ENCODE measurements at regions not wholly inside any gene's neighbourhood (a gene's known extent, or its start where the extent isn't known, plus 50 kb on each side); places are given as distances from the start of the nearest gene placed in this dataset.

DNA sequence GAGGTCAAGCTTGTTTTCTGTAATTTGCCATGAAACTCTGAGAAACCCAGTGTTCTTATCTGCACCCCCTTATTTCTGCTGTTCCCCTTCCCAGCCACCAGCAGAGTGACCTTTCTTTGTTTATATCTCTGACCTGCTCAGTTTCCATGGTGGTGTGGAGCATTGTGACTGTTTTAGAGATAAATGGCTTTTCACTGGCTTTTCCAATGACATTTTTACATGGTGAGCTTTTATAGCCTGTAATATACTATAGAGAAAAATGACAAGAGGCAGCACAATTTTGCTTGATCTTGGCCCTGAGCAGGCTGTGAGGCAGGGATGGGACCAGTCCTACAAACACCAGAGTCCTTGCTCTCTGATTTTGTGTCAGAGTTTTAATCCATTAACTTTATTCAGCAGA is 233.9 kb downstream of the FAT3 start:
- TF ChIP-seq EZH2 (IDR thresholded peaks at IDR 0.05; ENCODE audit: low read length): no peak
- TF ChIP-seq, protein P1, sequence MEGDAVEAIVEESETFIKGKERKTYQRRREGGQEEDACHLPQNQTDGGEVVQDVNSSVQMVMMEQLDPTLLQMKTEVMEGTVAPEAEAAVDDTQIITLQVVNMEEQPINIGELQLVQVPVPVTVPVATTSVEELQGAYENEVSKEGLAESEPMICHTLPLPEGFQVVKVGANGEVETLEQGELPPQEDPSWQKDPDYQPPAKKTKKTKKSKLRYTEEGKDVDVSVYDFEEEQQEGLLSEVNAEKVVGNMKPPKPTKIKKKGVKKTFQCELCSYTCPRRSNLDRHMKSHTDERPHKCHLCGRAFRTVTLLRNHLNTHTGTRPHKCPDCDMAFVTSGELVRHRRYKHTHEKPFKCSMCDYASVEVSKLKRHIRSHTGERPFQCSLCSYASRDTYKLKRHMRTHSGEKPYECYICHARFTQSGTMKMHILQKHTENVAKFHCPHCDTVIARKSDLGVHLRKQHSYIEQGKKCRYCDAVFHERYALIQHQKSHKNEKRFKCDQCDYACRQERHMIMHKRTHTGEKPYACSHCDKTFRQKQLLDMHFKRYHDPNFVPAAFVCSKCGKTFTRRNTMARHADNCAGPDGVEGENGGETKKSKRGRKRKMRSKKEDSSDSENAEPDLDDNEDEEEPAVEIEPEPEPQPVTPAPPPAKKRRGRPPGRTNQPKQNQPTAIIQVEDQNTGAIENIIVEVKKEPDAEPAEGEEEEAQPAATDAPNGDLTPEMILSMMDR (optimal IDR thresholded peaks at IDR 0.05 in 1 of 3, IDR thresholded peaks at IDR 0.05 in 1 of 3, conservative IDR thresholded peaks at IDR 0.05 in 1 of 3; ENCODE audit: extremely low read depth in 1 of 3, insufficient read depth in 2 of 3, low read length in 3 of 3): no peak
- no peaks in the 10 kb centered on the region for H3K9me3 ChIP-seq (ENCODE audit: control insufficient read depth, low read depth, low read length)
- FAIRE-seq (no peak), DNase-seq (ENCODE audit: low read depth, low spot score) (no peak)
- no peak overlapping the region for H3K27ac ChIP-seq (ENCODE audit: control insufficient read depth, insufficient read depth, low read length)
- H3K4me3 ChIP-seq (ENCODE audit: control insufficient read depth in 2 of 3, extremely low read depth in 1 of 3, insufficient read depth in 2 of 3, low read depth in 1 of 3, low read length in 3 of 3): no peak overlapping the region
- H3K27me3 ChIP-seq (ENCODE audit: control insufficient read depth, extremely low read depth, insufficient read depth, low read length): no peaks in the 10 kb centered on the region
- dilution Hi-C loops (cut with MboI; ENCODE audit: extremely low pct_ligation_motif_present, low sequenced_read_pairs): no loop called here
- H3K36me3 ChIP-seq (ENCODE audit: control insufficient read depth in 2 of 2, extremely low read depth in 1 of 2, insufficient read depth in 2 of 2, low read length in 2 of 2): no peaks in the 10 kb centered on the region
- H3K9ac ChIP-seq (ENCODE audit: control insufficient read depth, extremely low read depth, insufficient read depth, low read length): no peak overlapping the region
- no peaks in the 10 kb centered on the region for H3K9me1 ChIP-seq (ENCODE audit: control insufficient read depth, extremely low read depth, insufficient read depth, low read length)
- no peak overlapping the region for H3K4me2 ChIP-seq (ENCODE audit: control insufficient read depth, extremely low read depth, insufficient read depth, low read depth, low read length)
- no peak overlapping the region for H2AFZ ChIP-seq (ENCODE audit: control insufficient read depth, low read length)
- no peaks in the 10 kb centered on the region for H3K79me2 ChIP-seq (ENCODE audit: control insufficient read depth, insufficient read depth, low read length)
- no peaks in the 10 kb centered on the region for H3K4me1 ChIP-seq (ENCODE audit: control insufficient read depth, extremely low read depth, insufficient read depth, low read length)
- H4K20me1 ChIP-seq (ENCODE audit: control insufficient read depth, extremely low read depth, insufficient read depth, low read length): no peaks in the 10 kb centered on the region

DNA sequence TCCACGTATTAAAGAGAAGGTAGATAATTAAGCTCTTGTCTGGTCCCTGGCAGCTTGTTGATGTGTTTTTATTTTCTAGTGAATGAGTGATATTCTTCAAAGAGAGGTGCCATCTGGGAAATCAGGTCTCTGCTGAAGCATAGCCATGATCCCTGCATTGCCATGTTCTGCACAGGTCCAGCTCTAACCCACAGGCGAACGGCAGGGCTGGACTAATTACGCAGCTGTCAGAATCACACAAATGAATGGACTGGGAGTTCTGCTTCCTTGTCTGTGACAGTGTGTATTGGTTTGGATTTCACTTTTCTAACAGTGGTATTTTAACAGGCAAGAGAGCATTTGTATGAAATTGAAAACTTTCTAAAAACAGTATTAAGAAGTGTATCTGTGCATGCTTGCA is 235.6 kb downstream of the FAT3 start:
- Histone ChIP-seq H3K4me1 (ENCODE audit: control insufficient read depth, extremely low read depth, insufficient read depth, low read length) (no peaks in the 10 kb centered on the region), H2AFZ (ENCODE audit: control insufficient read depth, low read length) (no peak overlapping the region), H3K27ac (ENCODE audit: control insufficient read depth, insufficient read depth, low read length) (no peak overlapping the region), H3K9me3 (ENCODE audit: control insufficient read depth, low read depth, low read length) (no peaks in the 10 kb centered on the region), H3K79me2 (ENCODE audit: control insufficient read depth, insufficient read depth, low read length) (no peaks in the 10 kb centered on the region), H3K36me3 (ENCODE audit: control insufficient read depth in 2 of 2, extremely low read depth in 1 of 2, insufficient read depth in 2 of 2, low read length in 2 of 2) (no peaks in the 10 kb centered on the region), H3K9ac (ENCODE audit: control insufficient read depth, extremely low read depth, insufficient read depth, low read length) (no peak overlapping the region), H3K9me1 (ENCODE audit: control insufficient read depth, extremely low read depth, insufficient read depth, low read length) (no peaks in the 10 kb centered on the region), H4K20me1 (ENCODE audit: control insufficient read depth, extremely low read depth, insufficient read depth, low read length) (no peaks in the 10 kb centered on the region), H3K4me2 (ENCODE audit: control insufficient read depth, extremely low read depth, insufficient read depth, low read depth, low read length) (no peak overlapping the region), H3K4me3 (ENCODE audit: control insufficient read depth in 2 of 3, extremely low read depth in 1 of 3, insufficient read depth in 2 of 3, low read depth in 1 of 3, low read length in 3 of 3) (no peak overlapping the region), H3K27me3 (ENCODE audit: control insufficient read depth, extremely low read depth, insufficient read depth, low read length) (no peaks in the 10 kb centered on the region)
- dilution Hi-C loops (cut with MboI; ENCODE audit: extremely low pct_ligation_motif_present, low sequenced_read_pairs): no loop called here
- FAIRE-seq (no peak), DNase-seq (ENCODE audit: low read depth, low spot score) (no peak)
- TF ChIP-seq, protein P1 (optimal IDR thresholded peaks at IDR 0.05 in 1 of 3, IDR thresholded peaks at IDR 0.05 in 1 of 3, conservative IDR thresholded peaks at IDR 0.05 in 1 of 3; ENCODE audit: extremely low read depth in 1 of 3, insufficient read depth in 2 of 3, low read length in 3 of 3): no peak
- TF ChIP-seq EZH2 (IDR thresholded peaks at IDR 0.05; ENCODE audit: low read length): no peak

Data from keratinocyte (primary cell).